OCI-M1 (cell line): ENCODE measurements at regions not wholly inside any gene's neighbourhood (a gene's known extent, or its start where the extent isn't known, plus 50 kb on each side); places are given as distances from the start of the nearest gene placed in this dataset.
"Not testable (repeated sequence)": the region's sequence is repeated elsewhere in the genome, so short reads cannot be mapped to it uniquely, and the experiment has no call there.

Experiments used
- DNase-seq: peaks from one replicate; lab custom pipeline; 2025; lab: John Stamatoyannopoulos, UW

DNA sequence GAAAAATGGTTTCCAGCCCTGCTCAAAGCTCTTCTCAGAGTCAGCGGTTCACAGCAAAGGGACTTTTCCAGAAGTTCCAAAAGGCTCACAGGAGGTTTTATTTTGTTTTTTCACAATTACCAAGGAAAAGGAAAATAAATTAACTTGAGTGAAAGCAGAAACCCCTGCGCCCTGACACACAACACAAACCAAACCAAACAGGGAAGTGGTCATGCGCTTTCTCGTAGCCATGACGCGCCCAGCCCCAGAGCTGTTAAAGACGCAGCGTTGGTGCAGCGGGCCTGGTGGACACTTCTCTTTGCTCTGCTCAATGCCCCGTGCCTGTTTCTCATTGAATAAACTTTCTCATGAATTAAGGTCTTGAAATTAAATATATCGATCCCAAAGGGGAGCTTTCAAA is 134.4 kb upstream of the LYZL2 start:
- DNase-seq, result no peak

DNA sequence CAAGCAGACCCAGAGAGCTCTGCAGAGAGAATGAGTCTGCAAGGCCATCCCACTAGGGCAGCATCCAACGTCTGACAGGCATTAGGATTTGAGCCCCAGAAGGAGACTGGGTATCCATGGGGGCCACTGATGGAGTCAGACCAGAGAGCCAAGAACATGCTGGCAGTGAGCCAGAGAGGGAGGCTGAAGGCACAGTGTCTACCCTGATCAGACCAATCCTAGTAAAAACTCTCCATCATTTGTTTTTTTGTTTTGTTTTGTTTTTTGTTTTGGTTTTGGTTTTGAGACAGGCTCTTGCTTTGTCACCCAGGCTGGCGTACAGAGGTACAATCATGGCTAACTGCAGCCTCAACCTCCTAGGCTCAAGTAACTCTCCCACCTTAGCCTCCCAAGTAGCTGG is 133.1 kb upstream of the LYZL2 start:
- no peak for DNase-seq

DNA sequence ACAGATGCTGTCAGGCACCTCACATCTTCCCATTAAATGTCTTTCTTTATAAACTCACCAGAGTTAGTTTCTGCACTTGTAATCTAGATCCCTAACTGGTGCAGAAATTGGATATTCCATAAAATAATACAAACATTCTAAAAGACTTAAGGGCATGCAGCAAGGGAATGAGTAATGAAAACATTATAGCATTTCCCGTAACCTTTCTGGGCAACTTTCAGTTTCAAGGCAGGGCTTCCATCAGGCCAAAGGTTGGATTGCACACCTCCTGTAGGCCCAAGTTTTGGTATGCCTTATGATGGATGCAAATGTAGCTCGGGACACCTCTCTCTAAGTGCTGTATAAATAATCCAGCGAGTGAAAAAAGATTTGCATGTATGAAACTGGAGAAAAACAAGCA is 129.9 kb upstream of the LYZL2 start:
- no peak for DNase-seq

DNA sequence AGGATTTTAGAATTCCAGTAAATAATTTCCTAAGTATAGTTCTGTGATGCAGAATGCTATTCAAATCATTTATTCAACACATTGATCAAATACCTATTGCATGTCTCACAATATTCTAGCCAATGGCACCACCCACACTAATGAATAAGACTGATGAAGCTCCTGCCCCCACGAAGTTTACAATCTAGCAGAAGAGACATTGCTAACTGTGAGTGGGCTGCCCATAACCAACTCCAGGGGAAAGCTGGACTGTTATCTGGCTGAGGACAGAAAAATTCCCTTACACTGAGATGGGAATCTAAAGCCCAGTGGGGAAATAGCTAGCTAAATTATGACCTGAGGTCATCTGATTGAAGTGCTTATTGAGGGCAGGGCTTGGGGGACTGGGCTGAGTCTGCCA is 128.8 kb upstream of the LYZL2 start:
- DNase-seq, result no peak

DNA sequence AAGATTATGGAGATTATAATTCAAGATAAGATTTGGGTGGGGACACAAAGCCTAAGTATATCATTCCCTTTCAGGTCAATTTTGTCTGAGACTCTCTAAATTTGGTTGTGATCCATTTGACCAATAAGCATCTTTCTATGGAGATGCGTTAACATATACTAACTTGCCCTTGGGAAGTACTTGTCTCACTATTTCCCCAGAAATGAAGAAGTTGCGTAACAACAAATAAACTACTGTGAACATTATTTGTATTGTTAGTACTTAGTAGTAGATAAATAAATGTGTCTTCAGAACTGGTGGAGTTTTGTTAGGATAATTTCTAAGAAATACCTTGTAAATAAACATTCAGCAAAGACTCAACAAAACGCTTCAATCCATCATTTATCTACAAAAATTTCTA is 127.3 kb upstream of the LYZL2 start:
- DNase-seq, result no peak

DNA sequence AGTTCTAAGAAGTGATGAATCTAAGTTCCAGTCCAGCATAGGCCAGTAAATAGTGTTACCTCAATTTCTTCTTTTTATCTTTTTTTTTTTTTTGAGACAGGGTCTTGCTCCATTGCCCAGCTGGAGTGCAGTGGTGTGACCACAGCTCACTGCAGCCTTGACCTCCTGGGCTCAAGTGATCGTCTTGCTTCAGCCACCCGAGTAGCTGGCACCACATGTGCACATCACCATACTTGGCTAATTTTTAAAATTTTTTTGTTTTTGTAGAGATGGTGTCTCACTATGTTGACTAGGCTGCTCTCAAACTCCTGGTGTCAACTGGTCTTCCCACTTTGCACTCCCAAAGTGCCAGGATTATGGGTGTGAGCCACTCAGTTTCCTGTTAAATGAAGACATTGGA is 126.6 kb upstream of the LYZL2 start:
- DNase-seq, result no peak

DNA sequence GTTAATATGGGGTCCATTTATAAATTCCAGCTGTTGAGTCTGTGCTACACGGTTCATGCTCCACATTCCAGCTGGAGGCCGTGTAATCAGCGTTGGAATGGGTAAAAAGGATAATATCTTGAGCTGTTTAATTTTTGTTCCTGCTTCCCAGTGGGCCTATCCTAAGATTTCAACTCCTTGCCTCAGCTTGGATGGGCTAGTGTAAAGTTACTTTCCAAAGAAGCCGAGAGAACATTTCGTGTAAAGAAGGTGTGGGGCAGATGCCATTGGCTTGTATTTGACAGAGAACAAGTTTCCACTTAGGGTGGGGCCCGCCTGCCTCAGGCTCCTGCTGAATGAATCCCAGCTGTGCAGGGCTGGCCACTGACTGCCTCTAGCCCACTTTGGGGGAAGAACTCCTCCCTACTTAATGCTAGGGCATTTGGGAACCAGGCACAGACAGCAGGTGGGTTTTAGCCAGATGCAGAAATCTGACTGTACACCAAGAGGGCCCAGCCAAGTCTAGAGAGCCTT is 125.9 kb upstream of the LYZL2 start:
- DNase-seq, result no peak

DNA sequence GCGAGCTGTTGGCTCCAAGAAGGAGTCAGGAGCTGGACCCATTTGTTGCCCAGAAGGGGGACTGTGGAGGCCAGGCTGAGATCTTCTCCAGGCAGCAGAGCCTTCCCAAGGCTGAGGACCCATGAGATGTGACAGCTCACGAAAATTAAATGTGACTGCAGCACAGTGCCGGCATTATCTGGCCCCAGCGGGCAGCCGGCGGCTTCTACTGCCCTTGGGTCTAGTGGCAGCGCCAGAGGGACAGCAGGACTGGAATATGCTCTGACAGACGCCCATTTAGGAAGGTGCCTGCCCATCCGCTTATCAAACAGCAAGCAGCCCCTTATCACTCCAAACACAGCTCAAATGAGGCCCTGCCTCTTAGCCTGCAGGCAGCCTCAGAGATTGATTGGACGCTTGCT is 122.9 kb upstream of the LYZL2 start:
- peak; percentile 93 for DNase-seq

DNA sequence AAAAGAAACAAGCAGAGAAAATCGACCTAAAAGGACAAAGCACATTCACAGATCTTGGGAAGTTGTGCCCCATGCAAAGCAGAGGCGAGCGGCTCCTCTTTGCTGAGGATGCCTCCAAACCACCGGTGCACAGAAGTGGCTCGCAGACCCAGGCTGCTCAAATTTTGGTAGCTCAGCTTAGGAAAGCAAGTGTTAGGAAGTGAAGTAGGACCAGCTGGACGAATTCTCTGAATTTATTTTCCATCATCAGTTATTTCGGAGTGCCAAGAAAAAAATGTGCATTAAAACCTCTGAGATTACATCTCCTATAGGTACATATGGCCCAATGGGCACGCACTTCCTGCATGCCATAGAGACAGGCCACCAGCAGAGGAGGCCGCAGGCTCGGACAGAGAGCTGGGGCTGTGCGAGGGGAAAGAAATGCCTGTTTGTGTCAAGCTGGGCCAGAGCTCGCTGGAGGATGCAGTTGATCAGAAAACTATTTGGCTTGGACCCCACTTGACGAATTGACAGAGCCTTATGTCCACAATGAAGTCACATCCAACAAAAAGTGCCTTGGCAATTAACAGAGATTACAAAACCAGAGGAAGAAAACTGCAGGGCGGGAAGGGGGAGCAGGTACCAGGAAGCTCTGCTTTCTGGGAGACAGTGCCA is 122.3 kb upstream of the LYZL2 start:
- peak; percentile 87 for DNase-seq

DNA sequence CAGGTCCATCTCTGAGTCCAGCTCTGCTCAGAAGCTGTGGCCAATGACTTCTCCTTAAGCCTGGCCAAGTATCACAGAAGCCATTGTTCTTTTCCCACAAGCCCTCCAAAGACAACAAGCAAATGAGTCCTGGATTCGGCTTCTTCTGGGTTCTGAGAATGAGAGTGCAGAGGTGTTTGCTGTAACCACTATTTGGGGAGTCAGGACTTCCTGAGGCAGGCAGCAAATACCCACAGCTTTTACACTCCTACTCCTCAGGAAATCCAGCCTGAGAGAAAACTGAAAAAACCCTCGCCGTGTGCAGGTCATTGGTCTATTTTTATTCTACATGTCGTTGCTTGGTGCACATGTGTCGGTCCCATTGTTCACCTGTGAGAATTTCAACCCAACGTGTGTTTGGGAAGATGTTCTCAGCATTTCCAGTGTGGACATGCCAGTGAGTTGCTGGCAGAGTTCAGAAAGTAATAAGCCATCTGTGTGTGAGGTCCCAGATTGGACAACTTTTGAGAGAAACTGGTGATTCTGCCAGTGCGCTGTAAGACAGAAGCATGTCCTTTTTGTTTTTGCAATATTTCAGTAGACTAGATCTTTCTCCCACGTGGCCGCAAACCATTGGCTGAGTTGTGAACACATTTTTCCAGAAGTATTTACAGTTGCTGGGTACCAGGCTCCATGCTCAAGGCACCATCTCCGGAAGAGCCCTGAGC is 121.6 kb upstream of the LYZL2 start:
- no peak for DNase-seq

DNA sequence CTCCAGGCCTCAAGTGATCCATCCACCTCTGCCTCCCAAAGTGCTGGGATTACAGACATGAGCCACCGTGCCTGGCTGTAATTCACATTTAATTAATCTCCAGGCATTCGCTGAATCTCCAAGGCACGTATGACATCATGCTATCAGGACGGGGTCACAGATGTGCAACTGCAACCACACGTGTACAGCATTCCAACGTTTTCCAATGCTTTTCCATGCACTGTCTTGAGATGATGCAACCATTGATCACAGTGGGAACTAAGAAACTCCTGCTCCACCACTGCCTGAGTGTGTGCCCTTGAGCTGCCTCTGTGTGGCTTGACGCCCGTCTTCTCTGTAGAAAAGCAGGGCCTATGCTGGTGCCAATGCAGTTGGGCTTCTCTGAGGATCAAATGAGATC is 119.8 kb upstream of the LYZL2 start:
- no peak for DNase-seq

DNA sequence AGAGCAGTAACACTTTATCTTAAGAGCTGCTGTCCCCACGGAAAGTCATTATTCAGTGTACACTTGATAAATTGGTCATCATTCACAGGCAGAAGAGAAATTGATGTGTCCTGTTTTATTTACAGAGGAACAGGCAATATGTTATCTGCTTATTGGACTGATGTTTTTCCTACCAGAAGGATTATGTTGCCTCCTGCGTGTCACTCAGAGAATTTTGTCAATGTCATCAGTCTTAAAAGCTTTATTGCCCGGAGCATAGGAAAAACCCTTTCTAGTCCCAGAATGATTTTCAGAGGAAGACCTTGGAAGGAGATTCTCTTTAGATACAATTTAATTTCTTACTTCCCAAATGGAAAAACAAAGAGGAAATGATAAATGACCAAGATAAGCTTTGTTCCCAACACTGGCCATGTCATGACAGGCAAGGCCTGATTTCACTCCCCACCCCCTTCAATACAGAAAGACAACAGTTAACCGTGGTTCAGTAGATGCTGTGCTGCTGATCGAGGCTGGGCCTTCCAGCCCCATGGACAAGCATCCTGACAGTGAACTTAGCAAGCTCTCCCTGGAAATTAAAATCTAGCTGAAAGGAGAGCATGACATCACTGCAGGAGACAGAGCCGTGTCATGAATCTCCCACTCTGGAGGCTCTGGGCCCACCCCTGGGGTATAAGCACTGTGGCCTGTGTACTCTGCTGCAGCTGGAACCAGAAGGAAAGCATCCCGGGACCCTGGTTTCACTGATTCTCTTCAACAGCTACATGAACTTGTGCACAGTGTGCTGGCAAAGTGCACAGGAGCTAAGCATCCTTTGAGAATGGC is 118.8 kb upstream of the LYZL2 start:
- no peak for DNase-seq

DNA sequence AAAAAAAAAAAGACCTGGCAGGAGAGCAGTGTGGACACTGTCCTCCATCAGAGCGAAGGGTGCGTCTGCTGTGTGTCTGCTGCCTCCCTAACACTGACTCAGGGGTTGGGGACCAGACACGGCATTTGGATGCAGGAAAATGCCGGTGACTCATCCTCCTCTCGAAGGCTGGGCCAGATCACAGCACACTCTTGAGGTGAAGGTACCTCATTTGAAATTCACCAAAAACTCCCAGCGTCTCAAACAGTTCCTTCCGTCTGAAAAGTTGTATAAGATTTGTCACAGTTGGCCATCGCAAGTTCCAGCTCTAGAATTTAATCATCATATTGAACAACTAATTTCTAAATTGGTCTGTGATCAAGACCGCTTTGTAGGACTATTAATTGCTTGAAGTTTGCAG is 118.1 kb upstream of the LYZL2 start:
- DNase-seq, result no peak

DNA sequence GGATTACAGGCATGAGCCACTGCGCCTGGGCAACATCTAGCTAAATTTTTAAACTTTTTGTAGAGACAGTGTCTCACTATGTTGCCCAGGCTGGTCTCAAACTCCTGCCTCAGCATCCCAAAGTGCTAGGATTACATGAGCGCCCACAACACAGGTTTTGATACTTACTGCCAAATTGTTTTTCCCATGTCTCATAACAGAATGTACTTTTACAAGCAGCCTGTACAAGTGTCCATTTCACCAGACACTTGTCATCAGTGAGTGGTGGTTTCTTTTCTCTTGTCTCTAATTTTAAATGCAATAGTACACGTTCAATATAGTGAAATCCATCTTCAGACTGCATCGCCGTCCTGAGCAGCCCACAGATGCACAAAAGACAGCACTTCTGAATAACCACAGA is 116.4 kb upstream of the LYZL2 start:
- DNase-seq, result no peak

DNA sequence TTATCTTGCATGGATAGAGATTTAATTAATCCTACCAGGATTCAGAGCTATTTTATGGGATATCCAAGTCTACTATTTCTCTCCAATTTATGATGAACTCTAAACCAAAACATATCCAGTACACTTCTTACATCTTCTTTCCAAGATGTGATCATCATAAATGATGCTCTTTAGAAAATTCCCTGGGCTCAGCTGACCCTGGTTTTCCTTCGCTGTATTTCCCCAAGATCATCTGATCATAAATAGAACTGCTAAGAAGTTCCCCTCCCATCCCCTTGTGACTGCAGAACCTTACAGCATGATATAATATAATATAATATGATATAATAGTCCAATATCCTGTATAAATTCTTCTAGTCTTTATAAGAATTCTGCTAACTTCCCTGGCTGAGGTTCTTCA is 114.6 kb upstream of the LYZL2 start:
- no peak for DNase-seq

DNA sequence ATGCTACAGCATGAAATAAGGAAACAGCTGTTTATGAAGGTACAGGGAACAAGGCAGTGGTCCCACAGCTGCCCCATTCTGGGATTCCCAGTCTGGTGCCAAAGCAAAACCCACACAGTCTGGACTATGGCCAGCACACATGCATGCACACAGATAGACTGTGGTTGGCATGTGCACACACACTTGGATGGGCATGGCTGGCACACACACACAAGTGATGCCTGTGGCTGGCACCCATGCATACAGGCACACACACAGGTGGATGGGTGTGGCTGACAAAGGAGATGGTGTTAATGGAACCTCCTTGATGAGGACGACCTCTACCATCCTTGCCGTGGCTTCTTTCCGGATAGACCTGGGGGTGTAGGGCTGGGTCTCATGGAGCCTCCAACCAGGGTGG is 114.0 kb upstream of the LYZL2 start:
- no peak for DNase-seq

DNA sequence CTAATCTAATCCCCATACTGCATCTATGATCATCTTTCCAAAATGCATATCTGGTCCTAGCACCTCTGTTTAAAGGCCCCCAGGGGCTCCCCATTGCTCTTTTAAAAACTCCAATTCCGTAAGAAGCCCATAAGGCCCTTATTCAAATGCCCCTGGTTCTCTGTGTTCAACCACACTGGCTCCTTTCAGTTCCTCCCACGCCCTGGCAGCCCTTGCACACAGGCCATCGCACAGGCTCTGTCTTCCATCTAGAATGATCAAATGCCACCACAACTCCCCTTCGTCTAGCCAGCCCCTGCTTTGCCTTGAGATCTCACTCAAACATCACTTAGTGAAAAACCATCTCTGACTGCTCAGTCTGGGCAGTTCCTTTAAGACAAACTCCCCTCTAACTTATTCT is 112.9 kb upstream of the LYZL2 start:
- DNase-seq, result no peak

DNA sequence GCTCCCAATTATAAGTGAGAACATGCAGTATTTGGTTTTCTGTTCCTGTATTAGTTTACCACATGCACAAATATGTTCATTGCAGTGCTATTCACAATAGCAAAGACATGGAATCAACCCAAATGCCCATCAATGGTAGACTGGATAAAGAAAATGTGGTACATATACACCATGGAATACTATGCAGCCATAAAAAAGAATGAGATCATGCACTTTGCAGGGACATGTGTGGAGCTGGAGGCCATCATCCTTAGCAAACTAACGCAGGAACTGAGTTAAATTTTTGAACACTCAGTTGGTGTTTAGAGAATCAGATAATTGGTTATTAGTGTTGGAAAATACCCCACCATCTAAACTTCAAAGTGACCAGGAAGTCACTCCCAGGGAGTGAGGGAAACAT is 111.2 kb upstream of the LYZL2 start:
- DNase-seq, result not testable (repeated sequence)

DNA sequence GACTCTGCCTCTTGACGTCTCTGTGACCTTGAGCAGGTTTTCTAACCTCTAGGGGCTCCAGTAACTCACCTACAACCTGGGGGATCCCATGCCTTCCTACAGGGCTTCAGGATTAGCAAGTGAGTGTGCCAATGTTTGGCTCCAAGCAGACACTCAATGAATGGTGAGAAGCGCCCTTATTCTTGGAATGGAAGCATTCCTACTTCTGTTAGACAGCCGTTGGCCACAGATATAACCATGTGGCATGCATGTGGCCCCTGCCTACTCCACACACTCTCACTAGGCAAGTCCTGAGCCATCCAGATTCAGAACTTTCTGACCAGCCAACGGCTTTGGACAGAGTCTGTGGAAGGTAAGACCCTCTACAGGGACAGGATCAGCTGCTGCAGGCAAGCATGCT is 108.9 kb upstream of the LYZL2 start:
- no peak for DNase-seq

DNA sequence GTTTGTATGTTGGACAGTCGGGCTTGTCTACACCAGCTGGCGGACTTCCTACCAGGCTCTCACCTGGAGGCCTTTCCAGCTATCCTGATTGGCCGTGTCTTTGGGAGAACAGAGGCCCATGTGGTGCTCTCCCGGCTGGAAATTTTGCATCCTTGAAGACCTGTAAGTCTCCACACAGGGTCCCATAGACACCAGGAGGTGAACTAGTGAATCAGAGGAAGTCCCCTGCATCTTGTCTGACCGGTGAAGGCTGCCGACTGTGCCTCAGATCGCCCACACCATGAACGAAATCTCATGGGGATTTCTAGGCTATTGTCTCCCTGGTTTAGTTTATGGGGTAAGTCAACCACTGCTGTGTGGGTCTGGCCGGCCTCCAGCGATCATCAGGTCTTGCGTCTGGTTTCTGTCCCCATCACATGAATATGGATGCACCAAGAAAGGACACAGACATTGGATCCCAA is 108.4 kb upstream of the LYZL2 start:
- DNase-seq, result no peak

DNA sequence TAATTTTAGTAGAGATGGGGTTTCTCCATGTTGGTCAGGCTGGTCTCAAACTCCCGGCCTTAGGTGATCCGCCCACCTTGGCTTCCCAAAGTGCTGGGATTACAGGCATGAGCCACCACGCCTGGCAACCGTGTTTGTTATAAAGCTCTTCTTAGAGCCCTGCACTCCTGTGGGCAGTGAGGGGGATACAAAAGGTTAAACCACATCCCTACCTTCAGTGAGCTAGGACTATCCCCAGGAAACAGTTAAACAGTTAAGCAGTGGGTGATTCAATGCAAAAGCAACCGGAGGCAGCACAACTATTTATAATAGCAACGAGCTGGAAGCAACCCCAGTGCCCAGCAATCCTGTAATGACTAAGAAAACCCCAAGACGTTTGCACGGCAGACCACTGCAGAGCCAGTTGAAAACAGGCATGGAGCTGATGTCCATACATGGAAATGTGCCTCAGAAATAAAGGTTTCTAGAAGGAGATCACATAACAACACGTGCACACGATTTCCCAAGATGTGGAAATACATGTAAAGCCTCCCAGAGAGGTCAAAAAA is 107.2 kb upstream of the LYZL2 start:
- peak; percentile 8 for DNase-seq

DNA sequence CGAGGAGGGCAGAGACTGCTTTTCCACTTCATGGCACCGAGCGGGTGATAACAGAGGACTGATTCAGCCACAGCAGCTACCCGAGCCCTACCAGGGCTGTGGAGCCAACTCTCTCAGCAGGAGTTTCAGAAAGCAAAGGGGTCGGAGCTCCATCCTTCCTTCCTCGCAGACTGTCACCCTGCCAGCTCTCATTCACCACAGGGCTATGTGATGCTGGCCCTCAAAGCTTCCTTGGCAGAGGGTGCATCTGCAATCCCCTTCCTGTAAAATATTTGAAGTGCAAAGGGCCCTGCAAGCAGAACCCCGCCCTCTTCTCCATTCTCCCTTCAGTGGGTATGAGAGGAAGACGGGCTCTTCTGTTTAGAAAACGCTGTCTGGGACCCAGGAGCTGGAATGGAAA is 105.3 kb upstream of the LYZL2 start:
- no peak for DNase-seq

DNA sequence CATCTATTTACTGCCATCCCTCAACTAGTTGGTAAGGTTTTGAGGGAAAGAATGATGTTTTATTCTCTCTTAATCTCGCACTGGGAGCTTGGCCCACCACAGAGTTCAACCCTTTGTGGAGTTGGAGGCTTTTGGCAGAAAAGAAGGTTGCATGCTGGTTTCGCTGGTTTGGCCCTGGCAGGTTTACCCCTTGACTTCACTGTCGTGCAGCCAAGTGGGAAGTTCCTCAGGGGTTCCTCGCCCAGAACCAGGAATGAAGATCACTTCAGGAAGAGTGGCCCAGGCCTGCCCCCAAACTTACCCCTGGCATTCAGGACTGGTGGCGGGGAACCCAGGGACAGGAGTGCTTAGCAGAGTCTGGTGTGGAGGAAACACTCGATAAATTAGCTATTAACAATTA is 103.1 kb upstream of the LYZL2 start:
- no peak for DNase-seq
